ENCODE measurements at regions not wholly inside any gene's neighbourhood (a gene's known extent, or its start where the extent isn't known, plus 50 kb on each side); places are given as distances from the start of the nearest gene placed in this dataset.
"Not testable (repeated sequence)": the region's sequence is repeated elsewhere in the genome, so short reads cannot be mapped to it uniquely, and the experiment has no call there.

DNA sequence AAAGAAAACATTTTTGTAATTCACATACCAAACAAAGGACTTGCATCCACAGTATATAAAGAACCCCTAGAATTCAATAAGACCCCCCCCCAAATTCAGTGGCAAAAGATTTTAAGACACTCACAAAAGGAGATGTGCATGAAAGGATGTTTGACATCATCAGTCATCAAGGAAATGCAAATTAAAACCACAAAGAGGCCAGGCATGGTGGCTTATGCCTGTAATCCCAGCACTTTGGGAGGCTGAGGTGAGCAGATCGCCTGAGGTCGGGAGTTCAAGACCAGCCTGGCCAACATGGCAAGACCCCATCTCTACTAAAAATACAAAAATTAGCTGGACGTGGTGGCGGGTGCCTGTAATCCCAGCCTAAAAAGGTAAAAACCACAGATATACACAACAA is 61.3 kb downstream of the AIPL1 start:
- H3K9me3 ChIP-seq (ENCODE audit: control insufficient read depth in 4 of 4, insufficient read depth in 3 of 4, low read length in 3 of 4); H3K27ac ChIP-seq (ENCODE audit: low read depth in 1 of 2, low read length in 1 of 2); ATAC-seq (ENCODE audit: insufficient read depth, low FRiP score); H3K9ac ChIP-seq (ENCODE audit: insufficient read depth in 1 of 2, low read length in 2 of 2); H3K27me3 ChIP-seq (ENCODE audit: control insufficient read depth in 3 of 3, insufficient read depth in 3 of 3, low read length in 2 of 3); DNase-seq; H3K36me3 ChIP-seq (ENCODE audit: control insufficient read depth in 4 of 4, insufficient read depth in 4 of 4, low read length in 4 of 4); H3K4me3 ChIP-seq; H3K4me1 ChIP-seq (ENCODE audit: control insufficient read depth in 5 of 5, insufficient read depth in 5 of 5, low read length in 5 of 5): not testable (repeated sequence)
- 87 to 89% methylated on average over 4 of the region's 4 CpGs for WGBS, 2 donors

DNA sequence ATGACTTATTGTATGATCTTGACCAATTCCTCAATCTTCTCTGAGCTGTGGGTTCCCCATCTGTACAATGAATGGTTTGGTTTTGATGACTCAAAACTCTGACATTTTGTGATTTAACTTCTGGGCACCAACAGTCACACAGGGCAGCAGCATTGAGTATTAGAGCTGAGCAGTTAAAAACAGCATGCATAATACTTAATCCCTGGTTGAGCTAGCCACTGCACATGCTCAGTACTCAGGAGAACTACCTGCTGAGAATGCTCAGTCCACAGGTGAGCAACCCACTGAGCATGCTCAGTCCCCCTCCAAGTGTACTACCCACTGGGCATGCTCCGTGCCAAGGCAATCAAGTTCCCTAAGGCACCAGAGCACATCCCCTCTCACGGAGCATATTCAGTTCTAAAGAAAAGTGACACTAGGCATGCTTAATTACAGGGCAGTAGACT is 68.7 kb downstream of the AIPL1 start:
- no peak for ATAC-seq (ENCODE audit: insufficient read depth, low FRiP score)
- 63 to 73% methylated on average over 2 of the region's 2 CpGs for WGBS, 2 donors
- Histone ChIP-seq H3K9me3 (ENCODE audit: control insufficient read depth in 4 of 4, insufficient read depth in 3 of 4, low read length in 3 of 4) (peaks cover 0 to 1% (median 0%) of the 10 kb centered on the region in 4 donors), H3K36me3 (ENCODE audit: control insufficient read depth in 4 of 4, insufficient read depth in 4 of 4, low read length in 4 of 4) (no peaks in the 10 kb centered on the region), H3K27me3 (ENCODE audit: control insufficient read depth in 3 of 3, insufficient read depth in 3 of 3, low read length in 2 of 3) (no peaks in the 10 kb centered on the region), H3K9ac (ENCODE audit: insufficient read depth in 1 of 2, low read length in 2 of 2) (no peak overlapping the region), H3K4me1 (ENCODE audit: control insufficient read depth in 5 of 5, insufficient read depth in 5 of 5, low read length in 5 of 5) (no peaks in the 10 kb centered on the region), H3K4me3 (no peak overlapping the region), H3K27ac (ENCODE audit: low read depth in 1 of 2, low read length in 1 of 2) (no peak overlapping the region)
- DNase-seq, result no peak
- TF ChIP-seq, protein P1, sequence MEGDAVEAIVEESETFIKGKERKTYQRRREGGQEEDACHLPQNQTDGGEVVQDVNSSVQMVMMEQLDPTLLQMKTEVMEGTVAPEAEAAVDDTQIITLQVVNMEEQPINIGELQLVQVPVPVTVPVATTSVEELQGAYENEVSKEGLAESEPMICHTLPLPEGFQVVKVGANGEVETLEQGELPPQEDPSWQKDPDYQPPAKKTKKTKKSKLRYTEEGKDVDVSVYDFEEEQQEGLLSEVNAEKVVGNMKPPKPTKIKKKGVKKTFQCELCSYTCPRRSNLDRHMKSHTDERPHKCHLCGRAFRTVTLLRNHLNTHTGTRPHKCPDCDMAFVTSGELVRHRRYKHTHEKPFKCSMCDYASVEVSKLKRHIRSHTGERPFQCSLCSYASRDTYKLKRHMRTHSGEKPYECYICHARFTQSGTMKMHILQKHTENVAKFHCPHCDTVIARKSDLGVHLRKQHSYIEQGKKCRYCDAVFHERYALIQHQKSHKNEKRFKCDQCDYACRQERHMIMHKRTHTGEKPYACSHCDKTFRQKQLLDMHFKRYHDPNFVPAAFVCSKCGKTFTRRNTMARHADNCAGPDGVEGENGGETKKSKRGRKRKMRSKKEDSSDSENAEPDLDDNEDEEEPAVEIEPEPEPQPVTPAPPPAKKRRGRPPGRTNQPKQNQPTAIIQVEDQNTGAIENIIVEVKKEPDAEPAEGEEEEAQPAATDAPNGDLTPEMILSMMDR (IDR thresholded peaks at IDR 0.05; ENCODE audit: control extremely low read depth, extremely low read depth), result no peak

DNA sequence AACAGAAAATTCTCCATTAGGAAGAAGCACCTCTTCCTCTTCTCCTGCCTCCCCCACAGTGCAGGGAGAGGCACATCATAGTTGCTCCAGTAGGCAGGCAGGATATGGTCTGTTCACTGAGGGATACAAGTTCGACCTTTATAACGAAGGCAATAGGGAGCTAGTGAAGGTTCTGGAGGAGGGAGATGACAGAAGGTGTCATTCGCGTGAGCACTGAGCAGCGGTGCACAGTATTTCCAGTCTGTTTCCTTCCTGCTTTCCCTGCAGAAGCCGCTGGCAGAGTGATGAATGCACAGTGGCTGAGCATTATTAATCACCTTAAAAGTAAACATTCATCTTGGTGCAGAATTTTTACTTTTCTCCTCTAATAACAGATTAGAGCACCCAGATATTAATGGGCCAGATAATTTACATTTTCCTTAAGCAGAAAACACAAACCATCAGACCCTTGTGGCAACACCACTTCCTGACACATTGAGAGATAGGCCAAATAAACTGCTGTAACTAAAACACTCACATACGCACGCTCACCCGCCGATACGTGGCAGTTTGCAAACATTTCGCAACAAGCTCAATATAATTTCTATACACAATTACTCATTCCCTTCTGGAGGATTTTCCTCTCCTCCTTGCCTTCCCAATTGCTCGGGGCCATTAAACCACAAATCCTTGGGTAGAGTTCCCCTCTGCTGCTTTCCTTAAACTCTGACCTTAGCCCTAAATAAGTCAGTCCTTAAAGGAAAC is 69.5 kb downstream of the AIPL1 start:
- H3K27ac ChIP-seq (ENCODE audit: low read depth in 1 of 2, low read length in 1 of 2), result no peak overlapping the region
- peaks cover 0 to 1% (median 0%) of the 10 kb centered on the region in 4 donors for H3K9me3 ChIP-seq (ENCODE audit: control insufficient read depth in 4 of 4, insufficient read depth in 3 of 4, low read length in 3 of 4)
- H3K4me1 ChIP-seq (ENCODE audit: control insufficient read depth in 5 of 5, insufficient read depth in 5 of 5, low read length in 5 of 5), result no peaks in the 10 kb centered on the region
- no peaks in the 10 kb centered on the region for H3K27me3 ChIP-seq (ENCODE audit: control insufficient read depth in 3 of 3, insufficient read depth in 3 of 3, low read length in 2 of 3)
- TF ChIP-seq, protein P1 (IDR thresholded peaks at IDR 0.05; ENCODE audit: control extremely low read depth, extremely low read depth), result no peak
- no peaks in the 10 kb centered on the region for H3K36me3 ChIP-seq (ENCODE audit: control insufficient read depth in 4 of 4, insufficient read depth in 4 of 4, low read length in 4 of 4)
- no peak overlapping the region for H3K9ac ChIP-seq (ENCODE audit: insufficient read depth in 1 of 2, low read length in 2 of 2)
- peak in 2 of 3 donors; percentile 11 to 32 for DNase-seq
- H3K4me3 ChIP-seq, result no peak overlapping the region
- 22 to 24% methylated on average over 13 of the region's 13 CpGs for WGBS, 2 donors
- ATAC-seq (ENCODE audit: insufficient read depth, low FRiP score), result no peak

DNA sequence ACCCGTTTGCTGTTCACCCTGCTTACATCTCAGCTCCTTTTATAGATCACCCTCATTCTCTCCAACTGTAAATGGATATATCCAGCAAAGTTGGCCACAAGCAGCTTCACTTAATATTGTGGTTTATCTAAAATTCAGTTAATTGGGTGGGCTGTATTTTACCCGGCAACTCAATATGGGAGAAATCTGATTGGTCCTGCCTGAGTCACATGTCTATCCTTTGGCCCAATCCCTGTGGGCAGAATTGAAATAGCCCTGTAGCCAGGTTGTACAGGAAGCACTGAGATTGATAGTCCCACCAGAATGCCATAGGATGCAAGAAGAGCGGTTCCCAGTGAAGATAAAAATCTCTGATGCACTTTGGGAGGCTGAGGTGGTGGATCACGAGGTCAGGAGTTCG is 73.2 kb downstream of the AIPL1 start:
- ATAC-seq (ENCODE audit: insufficient read depth, low FRiP score), result no peak
- H3K27me3 ChIP-seq (ENCODE audit: control insufficient read depth in 3 of 3, insufficient read depth in 3 of 3, low read length in 2 of 3), result no peaks in the 10 kb centered on the region
- no peak overlapping the region for H3K4me3 ChIP-seq
- DNase-seq, result no peak
- H3K36me3 ChIP-seq (ENCODE audit: control insufficient read depth in 4 of 4, insufficient read depth in 4 of 4, low read length in 4 of 4), result no peaks in the 10 kb centered on the region
- H3K4me1 ChIP-seq (ENCODE audit: control insufficient read depth in 5 of 5, insufficient read depth in 5 of 5, low read length in 5 of 5), result no peaks in the 10 kb centered on the region
- TF ChIP-seq, protein P1 (IDR thresholded peaks at IDR 0.05; ENCODE audit: control extremely low read depth, extremely low read depth), result no peak
- H3K9ac ChIP-seq (ENCODE audit: insufficient read depth in 1 of 2, low read length in 2 of 2), result no peak overlapping the region
- peaks cover 0 to 4% (median 0%) of the 10 kb centered on the region in 4 donors for H3K9me3 ChIP-seq (ENCODE audit: control insufficient read depth in 4 of 4, insufficient read depth in 3 of 4, low read length in 3 of 4)
- 74 to 79% methylated on average over 5 of the region's 5 CpGs for whole genome bisulfite sequencing, 2 donors
- H3K27ac ChIP-seq (ENCODE audit: low read depth in 1 of 2, low read length in 1 of 2), result no peak overlapping the region

Data from lung (tissue), 11 donors.